ENCODE measurements at regions not wholly inside any gene's neighbourhood (a gene's known extent, or its start where the extent isn't known, plus 50 kb on each side); places are given as distances from the start of the nearest gene placed in this dataset.

DNA sequence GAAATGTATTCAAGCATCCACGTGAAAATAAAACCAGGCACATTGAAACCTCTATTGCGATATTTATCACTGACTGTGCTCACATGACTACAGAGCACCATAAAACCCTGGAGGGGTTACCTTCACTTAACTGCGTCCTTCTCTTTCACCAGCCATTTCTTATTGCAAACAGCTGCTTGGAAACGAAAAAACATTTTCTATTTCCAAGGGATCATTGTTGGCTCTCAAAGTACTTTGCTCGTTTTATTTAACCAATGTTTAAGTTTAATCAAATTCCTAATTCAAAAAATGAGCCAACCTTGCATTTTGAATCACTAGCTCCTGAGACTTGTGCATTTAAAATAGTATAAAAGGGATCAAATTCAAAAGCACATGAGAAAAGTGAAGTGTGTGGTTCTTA, 134.4 kb downstream of the OSR1 start:
- TF ChIP-seq, protein P1, sequence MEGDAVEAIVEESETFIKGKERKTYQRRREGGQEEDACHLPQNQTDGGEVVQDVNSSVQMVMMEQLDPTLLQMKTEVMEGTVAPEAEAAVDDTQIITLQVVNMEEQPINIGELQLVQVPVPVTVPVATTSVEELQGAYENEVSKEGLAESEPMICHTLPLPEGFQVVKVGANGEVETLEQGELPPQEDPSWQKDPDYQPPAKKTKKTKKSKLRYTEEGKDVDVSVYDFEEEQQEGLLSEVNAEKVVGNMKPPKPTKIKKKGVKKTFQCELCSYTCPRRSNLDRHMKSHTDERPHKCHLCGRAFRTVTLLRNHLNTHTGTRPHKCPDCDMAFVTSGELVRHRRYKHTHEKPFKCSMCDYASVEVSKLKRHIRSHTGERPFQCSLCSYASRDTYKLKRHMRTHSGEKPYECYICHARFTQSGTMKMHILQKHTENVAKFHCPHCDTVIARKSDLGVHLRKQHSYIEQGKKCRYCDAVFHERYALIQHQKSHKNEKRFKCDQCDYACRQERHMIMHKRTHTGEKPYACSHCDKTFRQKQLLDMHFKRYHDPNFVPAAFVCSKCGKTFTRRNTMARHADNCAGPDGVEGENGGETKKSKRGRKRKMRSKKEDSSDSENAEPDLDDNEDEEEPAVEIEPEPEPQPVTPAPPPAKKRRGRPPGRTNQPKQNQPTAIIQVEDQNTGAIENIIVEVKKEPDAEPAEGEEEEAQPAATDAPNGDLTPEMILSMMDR (conservative IDR thresholded peaks at IDR 0.05; ENCODE audit: low read depth, low read length): no peak
- TF ChIP-seq EZH2 (IDR thresholded peaks at IDR 0.05; ENCODE audit: low read length, unreplicated experiment) (no peak), EZH2phosphoT487 (IDR thresholded peaks at IDR 0.05; ENCODE audit: borderline replicate concordance, low read length) (no peak)
